GM20431 (cell line): ENCODE measurements at regions not wholly inside any gene's neighbourhood (a gene's known extent, or its start where the extent isn't known, plus 50 kb on each side); places are given as distances from the start of the nearest gene placed in this dataset.

Source experiments
- in situ Hi-C: fragments of 300-500 bp; cut with MseI, MboI; formaldehyde crosslinking; loops from one replicate; pipeline ENCODE4 v1.15.0; 2020; ENCODE audit warnings: low sequenced_read_pairs; ENCODE audit not compliant: unreplicated experiment

DNA sequence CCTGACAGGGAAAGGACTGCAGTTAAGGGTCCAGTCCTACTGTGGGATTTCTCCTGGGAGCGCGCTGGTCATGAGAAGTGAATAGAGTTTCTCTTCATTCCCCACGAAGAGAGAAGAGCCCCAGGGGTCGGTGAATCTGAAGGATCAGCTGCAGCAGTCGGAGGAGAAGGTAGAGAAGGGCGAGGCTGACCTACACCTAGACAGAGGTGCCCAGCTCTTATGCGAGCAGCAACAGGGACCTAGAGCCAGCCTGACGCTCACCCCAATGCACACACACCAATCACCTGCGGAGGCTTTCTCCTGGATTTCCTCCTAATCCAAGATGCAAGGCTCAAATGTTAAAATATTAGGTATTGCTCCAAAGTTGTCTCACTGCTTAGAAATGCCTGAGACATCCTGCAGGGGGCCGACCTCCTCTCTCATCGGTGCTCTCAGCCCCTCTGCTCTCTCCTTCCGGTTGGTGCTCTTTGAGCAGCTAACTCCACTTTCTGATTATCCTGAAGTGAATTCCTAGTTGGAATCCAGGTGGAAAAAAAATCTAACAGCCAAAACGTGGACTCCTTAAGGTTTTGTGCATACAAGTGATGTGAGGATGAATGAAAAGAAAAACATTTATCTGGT lies 176.4 kb downstream of the AHR start:
- in situ Hi-C loops, result no loop called here

- in situ Hi-C loops, result no loop called here
Measured at GRCh38 chr7:17477182-17477581, 178.7 kb downstream of the AHR start.

- in situ Hi-C loops, result no loop called here
Measured at GRCh38 chr7:17481118-17481517, 182.7 kb downstream of the AHR start.

DNA sequence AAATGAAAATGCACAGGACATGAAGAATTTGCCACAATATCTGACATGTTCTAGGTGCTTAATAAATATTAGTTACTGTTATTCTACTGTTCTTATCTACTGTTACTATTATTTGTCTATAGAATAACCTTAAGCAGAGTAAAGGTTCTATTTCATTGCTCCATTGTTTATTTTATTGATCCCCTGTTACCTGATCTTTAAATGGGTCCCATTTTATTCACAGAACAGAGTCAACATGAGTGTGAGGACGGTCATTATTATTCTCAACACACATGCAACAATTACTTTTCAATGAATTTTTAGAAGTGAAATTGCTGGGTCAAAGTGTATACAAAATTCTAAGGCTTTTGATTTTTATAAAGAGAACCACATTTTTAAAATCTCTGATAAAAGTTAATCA lies 186.9 kb downstream of the AHR start:
- in situ Hi-C loops, result no loop called here

DNA sequence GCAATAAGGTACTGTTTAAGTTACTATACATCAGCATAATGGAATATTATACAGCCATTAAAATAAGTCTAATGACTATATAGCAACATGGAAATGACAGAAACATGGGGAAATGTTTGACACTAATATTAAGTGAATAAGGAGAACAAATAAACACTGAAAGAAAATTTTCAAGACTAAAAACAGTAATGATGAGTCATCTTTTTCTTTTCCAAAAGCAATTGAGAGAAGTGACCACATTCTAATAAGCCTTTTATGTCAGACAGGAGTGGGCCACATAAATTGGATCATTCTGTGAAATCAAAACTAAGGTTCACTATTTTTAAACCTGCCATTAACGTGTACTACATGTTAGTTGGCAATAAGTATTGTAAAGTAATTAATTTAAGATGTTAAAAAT lies 187.5 kb downstream of the AHR start:
- in situ Hi-C loops, result no loop called here

DNA sequence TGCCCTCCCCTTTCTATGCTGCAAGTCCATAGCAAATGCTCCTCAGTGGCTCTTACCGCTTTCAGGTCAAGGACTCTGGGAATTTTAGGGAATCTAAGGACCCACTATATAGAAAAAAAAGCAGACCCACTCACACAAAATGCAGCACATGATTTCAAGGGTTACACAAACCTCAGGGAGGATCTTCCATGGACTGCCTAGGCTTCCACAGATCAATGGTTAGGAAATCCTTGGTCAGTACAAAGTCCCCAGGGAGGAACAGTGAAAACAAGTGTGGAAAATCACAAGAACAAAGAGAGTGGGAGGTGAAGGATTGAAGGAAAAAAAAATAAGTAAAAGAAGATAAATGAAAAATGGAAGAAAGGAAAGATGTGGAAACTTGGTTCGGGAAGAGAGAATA lies 188.4 kb downstream of the AHR start:
- in situ Hi-C loops, result no loop called here

- in situ Hi-C loops, result no loop called here
Measured at GRCh38 chr7:17487343-17487742, 188.9 kb downstream of the AHR start.

DNA sequence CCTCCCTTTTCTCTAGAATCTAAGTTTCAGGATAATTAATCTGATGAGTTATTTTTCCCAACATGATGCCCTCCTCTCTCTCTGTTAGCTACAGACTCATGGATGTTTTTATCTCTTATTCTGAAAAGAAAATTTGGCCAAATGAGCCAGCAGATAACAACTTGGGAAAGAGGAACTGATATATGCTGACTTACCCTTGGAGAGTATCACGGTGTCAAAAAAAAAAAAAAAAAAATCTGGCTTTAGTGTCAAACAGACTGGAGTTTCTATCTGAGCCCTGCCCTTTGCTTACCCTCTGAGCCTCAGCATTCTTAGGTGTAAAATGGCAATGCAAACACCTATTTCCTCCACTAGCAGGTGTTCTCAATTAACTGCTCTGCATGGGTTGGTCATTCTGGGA lies 190.4 kb downstream of the AHR start:
- in situ Hi-C loops, result no loop called here

DNA sequence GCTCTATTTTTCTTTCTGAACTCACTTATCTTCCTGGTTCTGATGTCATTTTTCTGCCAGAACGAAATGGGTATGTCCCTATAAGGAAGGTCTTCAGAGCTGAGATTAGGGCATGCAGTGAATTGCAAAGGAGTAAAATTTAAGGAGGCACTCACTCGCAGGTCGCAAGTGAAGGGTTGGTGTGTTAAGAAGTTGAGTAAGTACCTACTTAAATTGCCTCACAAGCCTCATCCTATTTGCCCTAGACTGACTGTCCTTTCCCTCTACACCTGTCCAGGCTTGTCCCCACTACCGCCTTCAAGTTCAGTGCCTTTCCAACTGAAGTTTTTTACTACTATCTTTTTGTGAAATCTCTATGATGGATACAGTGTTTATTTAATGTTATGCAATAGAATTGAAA lies 191.5 kb downstream of the AHR start:
- in situ Hi-C loops, result no loop called here

- in situ Hi-C loops, result no loop called here
Measured at GRCh38 chr7:17490825-17491224, 192.4 kb downstream of the AHR start.

DNA sequence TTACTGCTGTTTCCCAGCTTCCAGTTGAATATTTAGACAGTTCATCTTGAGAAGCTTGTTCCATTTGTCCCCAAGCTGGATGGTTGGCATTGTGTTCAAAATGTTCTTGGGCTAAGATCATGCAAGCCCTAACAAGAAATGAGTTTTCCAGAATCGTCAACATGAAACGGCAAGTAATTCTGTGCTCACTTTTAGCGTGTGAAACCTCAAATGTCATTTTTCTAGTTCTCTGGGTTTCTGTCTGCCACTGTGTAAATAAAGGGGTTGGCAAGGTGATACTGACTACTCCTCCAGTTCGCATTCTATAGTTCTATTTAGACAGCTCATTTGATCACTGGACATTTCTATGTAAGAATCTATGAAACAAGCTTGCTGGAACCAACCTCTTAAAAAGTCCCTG lies 194.0 kb downstream of the AHR start:
- in situ Hi-C loops, result no loop called here

GRCh38 chr7:17493446-17493845 lies 195.0 kb downstream of the AHR start:
- in situ Hi-C loops, result no loop called here

GRCh38 chr7:17495655-17496394 lies 197.4 kb downstream of the AHR start:
- in situ Hi-C loops, result no loop called here

- in situ Hi-C loops, result no loop called here
Measured at GRCh38 chr7:17497136-17497535, 198.7 kb downstream of the AHR start.

DNA sequence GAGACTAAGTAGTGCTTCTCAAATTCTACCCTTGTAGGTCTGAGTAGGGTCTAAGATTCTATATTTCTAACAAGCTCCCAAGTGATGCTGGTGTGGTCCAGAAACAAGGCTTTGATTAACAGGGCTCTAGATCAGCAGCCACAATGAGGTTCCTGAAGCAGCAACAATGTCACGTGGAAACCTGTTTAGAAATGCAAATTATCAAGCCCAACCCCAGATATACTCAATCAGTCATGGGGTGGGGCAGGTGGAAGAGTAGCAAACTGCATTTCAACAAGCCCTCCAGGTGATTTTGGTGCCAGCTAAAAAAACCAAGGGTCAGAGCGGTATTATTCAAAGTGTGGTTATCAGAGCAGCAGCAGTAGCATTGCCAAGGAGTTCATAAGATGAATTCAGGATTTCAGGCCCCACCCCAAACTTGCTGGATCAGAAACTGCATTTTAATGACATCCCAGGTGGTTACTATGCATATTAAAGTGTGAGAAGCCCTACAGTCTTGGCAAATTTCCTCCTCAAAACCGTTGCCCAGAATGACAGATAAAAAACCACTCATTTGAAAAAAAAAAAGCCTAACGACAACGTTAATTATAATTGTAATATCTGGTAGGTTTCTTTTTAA lies 199.2 kb downstream of the AHR start:
- in situ Hi-C loops, result no loop called here

DNA sequence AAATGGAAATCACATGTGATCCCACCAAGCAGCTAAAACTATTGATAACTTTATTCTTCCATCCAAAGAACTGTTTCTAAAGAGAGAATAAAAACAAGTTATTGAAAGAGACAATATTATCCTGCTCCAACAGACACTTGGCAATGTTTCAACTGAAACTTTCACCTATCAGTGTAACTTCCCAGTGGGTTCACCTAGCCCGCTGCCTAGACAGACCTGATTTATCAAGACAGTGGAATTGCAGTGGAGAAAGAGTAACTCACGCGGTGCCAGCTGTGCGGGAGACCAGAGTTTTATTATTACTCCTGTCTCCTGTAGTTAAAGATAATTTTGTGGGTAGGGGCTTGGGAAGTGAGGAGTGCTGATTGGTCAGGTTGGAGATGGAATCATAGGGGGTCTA lies 199.8 kb downstream of the AHR start:
- in situ Hi-C loops, result no loop called here

DNA sequence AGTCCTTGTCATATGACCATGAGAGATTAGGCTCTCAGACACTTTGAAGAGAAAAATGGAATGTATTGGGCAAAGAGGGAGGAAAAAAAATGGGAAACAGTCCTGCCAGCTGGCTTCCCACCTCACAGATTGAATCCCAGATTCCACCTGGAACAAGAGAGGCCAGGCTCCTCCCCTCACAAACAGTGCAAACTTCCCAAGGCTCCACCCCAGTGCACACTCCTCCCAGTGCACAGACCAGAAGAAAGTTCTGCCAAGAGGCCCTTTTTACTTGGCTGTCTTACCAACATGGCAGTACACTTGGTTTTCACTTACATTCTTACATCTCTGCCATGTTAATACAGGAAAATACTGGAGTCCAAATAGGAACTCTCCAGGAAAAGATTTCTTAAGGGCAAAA lies 202.3 kb downstream of the AHR start:
- in situ Hi-C loops, result no loop called here

- in situ Hi-C loops, result no loop called here
Measured at GRCh38 chr7:17501441-17502212, 203.2 kb downstream of the AHR start.

DNA sequence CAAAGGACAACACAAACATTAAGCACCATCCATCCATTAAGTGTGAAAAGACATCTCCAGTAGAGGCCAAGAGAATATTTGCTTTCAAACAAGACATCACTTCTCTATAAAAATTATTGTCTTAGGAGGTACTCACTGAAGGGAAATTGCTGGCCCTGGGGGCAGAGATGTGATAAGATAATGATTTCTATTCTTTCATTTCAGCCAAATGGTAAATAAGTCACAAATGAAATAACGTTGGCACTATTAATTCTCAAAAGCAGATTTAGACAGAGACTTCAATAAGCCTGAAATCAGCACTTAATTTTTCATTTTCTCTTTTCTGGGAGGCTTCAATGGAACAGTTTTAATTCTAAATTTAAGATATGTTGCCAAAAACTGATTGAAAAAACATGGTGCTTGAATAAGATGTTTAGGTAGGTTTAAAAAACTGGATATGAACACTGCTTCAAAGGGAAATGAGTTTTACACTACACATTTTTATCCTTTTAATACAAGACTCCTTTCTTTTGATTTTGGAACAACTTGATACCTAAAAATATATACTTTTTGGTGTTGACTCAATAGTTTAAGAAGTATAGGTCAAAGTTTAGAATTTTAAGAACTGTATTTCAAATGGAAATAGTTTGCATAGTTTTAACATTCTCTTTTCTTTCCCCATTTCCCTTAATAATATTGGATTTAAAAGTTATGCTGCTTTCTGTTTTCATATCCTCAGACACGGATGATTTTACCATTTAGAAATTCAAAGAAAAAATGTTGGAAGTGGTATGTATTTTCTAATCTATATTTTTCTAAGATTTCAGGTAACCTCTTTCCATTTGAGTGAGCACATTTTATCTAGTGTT lies 204.0 kb downstream of the AHR start:
- in situ Hi-C loops, result no loop called here

DNA sequence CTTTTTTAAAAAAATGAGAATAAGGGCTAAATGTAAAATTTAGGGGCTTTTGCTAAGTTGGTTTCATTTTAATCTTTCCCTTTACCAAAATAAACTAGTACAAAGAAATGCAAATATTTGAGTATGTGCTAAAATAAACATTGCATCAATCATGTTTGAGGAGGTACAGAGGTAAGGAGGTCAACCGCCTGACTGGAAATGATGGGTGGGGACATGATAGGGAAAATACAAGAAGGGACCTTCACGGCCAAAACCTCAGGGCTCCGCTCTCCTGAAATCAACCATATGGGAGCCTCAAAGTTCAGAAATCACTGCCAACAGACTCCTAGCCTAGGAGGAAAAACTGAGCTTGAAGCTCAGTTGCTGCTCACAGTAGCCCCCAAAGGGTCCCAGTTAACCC lies 207.6 kb downstream of the AHR start:
- in situ Hi-C loops, result no loop called here
